ENCODE measurements at regions not wholly inside any gene's neighbourhood (a gene's known extent, or its start where the extent isn't known, plus 50 kb on each side); places are given as distances from the start of the nearest gene placed in this dataset.

GRCh38 chr14:27114180-27114579, 516.3 kb upstream of the NOVA1 start:
- TF ChIP-seq CTCF (conservative IDR thresholded peaks at IDR 0.05; ENCODE audit: low read depth, low read length): no peak
- no peak overlapping the region for H3K4me3 ChIP-seq (ENCODE audit: low read length)
- DNase-seq (ENCODE audit: low read depth): no peak

GRCh38 chr14:27123162-27123561, 525.3 kb upstream of the NOVA1 start:
- no peak for TF ChIP-seq CTCF (conservative IDR thresholded peaks at IDR 0.05; ENCODE audit: low read depth, low read length)
- H3K4me3 ChIP-seq (ENCODE audit: low read length): no peak overlapping the region
- no peak for DNase-seq (ENCODE audit: low read depth)

- DNase-seq (ENCODE audit: low read depth): no peak
- H3K4me3 ChIP-seq (ENCODE audit: low read length): no peak overlapping the region
- TF ChIP-seq CTCF (conservative IDR thresholded peaks at IDR 0.05; ENCODE audit: low read depth, low read length): no peak
Observed at GRCh38 chr14:27127838-27128237, 530.0 kb upstream of the NOVA1 start.

GRCh38 chr14:27134200-27134599, 536.4 kb upstream of the NOVA1 start:
- DNase-seq (ENCODE audit: low read depth): no peak
- TF ChIP-seq CTCF (conservative IDR thresholded peaks at IDR 0.05; ENCODE audit: low read depth, low read length): no peak
- no peak overlapping the region for H3K4me3 ChIP-seq (ENCODE audit: low read length)

GRCh38 chr14:27145170-27145569, 547.3 kb upstream of the NOVA1 start:
- no peak overlapping the region for H3K4me3 ChIP-seq (ENCODE audit: low read length)
- DNase-seq (ENCODE audit: low read depth): no peak
- TF ChIP-seq CTCF (conservative IDR thresholded peaks at IDR 0.05; ENCODE audit: low read depth, low read length): no peak

- no peak for DNase-seq (ENCODE audit: low read depth)
- no peak for TF ChIP-seq CTCF (conservative IDR thresholded peaks at IDR 0.05; ENCODE audit: low read depth, low read length)
- no peak overlapping the region for H3K4me3 ChIP-seq (ENCODE audit: low read length)
Observed at GRCh38 chr14:27148143-27148542, 550.3 kb upstream of the NOVA1 start.

GRCh38 chr14:27164139-27164538, 566.3 kb upstream of the NOVA1 start:
- TF ChIP-seq CTCF (conservative IDR thresholded peaks at IDR 0.05; ENCODE audit: low read depth, low read length): no peak
- no peak for DNase-seq (ENCODE audit: low read depth)
- no peak overlapping the region for H3K4me3 ChIP-seq (ENCODE audit: low read length)
